Activated B cell treated with CpG ODN at 0.5 μM for 24 hours (primary cell): ENCODE measurements at regions not wholly inside any gene's neighbourhood (a gene's known extent, or its start where the extent isn't known, plus 50 kb on each side); places are given as distances from the start of the nearest gene placed in this dataset.

Experiments used
- ATAC-seq: fragments of 200-7000 bp; cut with Tn5 transposase; one replicate; pipeline ENCODE4 v1.10.0; 2021; ENCODE audit warnings: low read depth, mild to moderate bottlenecking, moderate library complexity
- CTCF ChIA-PET: fragments of 350-600 bp; sonication (Branson Sonifier 250); formaldehyde crosslinking; loops from one replicate; lab custom pipeline; 2021; ENCODE audit warnings: antibody characterized with exemption; lab: Charles Lee
- POLR2A ChIA-PET: fragments of 350-600 bp; sonication (Branson Sonifier 250); formaldehyde crosslinking; loops from one replicate; lab custom pipeline; 2021; ENCODE audit warnings: antibody characterized with exemption; lab: Charles Lee
- DNase-seq: peaks from one replicate; pipeline ENCODE4 v3.0.0; 2022
- H3K27ac Mint-ChIP-seq: one replicate; pipeline ENCODE4 v1.8.0; 2020; ENCODE audit warnings: mixed read lengths
- H3K27me3 Mint-ChIP-seq: one replicate; pipeline ENCODE4 v1.8.0; 2021; ENCODE audit warnings: mixed read lengths
- H3K36me3 Mint-ChIP-seq: one replicate; pipeline ENCODE4 v1.8.0; 2021; ENCODE audit warnings: low read depth, mixed read lengths
- H3K4me1 Mint-ChIP-seq: one replicate; pipeline ENCODE4 v1.8.0; 2021; ENCODE audit warnings: mixed read lengths
- H3K4me3 Mint-ChIP-seq: one replicate; pipeline ENCODE4 v1.8.0; 2020; ENCODE audit warnings: mild to moderate bottlenecking, mixed read lengths
- H3K9me3 Mint-ChIP-seq: one replicate; pipeline ENCODE4 v1.8.0; 2020; ENCODE audit warnings: mixed read lengths
- intact Hi-C: fragments of 100-400 bp; cut with micrococcal nuclease; formaldehyde crosslinking; loops from one replicate; pipeline ENCODE4 v1.15.1; 2024
- TF ChIP-seq, protein P1 (sequence below): fragments of 200-600 bp; IDR thresholded peaks from one replicate; pipeline ENCODE4 v1.8.0; 2022; ENCODE audit warnings: antibody characterized with exemption, mild to moderate bottlenecking

DNA sequence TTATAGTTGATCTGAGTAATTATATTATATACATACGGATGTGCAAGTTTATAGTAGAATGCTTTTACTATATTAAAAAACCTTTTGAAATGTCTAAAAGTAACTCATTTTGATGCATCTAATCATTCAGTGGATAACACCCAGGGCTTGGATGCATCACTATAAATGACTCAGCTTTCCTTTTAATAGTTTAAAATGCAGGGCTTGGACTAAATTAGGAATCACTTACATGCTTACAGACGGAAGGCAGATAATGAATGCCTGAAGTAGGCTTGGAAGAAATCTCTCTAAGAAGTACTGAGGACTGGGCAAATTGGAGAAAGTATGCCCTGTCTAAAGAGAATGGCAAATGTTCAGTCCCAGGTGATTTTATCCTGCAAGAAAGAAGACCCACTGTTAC is 362.5 kb upstream of the CCNH start:
- ATAC-seq (no peak), DNase-seq (no peak)
- POLR2A ChIA-PET: no interaction called here
- Mint-ChIP-seq H3K4me3 (no peak overlapping the region), H3K27ac (no peak overlapping the region), H3K4me1 (no peaks in the 10 kb centered on the region), H3K27me3 (peaks cover 18% of the 10 kb centered on the region), H3K36me3 (no peaks in the 10 kb centered on the region), H3K9me3 (no peaks in the 10 kb centered on the region)
- CTCF ChIA-PET: no interaction called here
- intact Hi-C loops: no loop called here
- TF ChIP-seq, protein P1, sequence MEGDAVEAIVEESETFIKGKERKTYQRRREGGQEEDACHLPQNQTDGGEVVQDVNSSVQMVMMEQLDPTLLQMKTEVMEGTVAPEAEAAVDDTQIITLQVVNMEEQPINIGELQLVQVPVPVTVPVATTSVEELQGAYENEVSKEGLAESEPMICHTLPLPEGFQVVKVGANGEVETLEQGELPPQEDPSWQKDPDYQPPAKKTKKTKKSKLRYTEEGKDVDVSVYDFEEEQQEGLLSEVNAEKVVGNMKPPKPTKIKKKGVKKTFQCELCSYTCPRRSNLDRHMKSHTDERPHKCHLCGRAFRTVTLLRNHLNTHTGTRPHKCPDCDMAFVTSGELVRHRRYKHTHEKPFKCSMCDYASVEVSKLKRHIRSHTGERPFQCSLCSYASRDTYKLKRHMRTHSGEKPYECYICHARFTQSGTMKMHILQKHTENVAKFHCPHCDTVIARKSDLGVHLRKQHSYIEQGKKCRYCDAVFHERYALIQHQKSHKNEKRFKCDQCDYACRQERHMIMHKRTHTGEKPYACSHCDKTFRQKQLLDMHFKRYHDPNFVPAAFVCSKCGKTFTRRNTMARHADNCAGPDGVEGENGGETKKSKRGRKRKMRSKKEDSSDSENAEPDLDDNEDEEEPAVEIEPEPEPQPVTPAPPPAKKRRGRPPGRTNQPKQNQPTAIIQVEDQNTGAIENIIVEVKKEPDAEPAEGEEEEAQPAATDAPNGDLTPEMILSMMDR: no peak

DNA sequence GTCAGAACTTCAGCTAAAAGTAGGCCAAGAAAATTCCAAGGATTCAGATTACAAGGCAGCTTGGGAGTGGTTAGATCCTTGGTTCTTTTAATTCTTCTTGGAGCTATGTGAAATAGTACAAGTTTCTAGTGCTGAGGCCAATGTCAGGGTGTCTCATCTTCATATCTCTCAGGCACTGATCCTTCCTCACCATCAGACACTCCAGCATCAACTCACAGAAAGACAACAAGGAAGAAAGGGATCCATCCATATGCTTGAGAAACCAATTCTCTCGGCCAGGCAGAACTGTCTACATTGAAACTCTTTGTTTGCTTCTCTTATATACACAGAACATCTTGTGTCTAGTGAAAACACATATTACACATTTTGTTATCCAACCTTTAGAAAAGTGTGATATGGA is 362.1 kb upstream of the CCNH start:
- ChIA-PET POLR2A (no interaction called here), CTCF (no interaction called here)
- Mint-ChIP-seq H3K27ac (no peak overlapping the region), H3K4me1 (no peaks in the 10 kb centered on the region), H3K36me3 (no peaks in the 10 kb centered on the region), H3K9me3 (no peaks in the 10 kb centered on the region), H3K27me3 (peaks cover 18% of the 10 kb centered on the region), H3K4me3 (no peak overlapping the region)
- TF ChIP-seq, protein P1: no peak
- intact Hi-C loops: no loop called here
- no peak for ATAC-seq
- DNase-seq: no peak

DNA sequence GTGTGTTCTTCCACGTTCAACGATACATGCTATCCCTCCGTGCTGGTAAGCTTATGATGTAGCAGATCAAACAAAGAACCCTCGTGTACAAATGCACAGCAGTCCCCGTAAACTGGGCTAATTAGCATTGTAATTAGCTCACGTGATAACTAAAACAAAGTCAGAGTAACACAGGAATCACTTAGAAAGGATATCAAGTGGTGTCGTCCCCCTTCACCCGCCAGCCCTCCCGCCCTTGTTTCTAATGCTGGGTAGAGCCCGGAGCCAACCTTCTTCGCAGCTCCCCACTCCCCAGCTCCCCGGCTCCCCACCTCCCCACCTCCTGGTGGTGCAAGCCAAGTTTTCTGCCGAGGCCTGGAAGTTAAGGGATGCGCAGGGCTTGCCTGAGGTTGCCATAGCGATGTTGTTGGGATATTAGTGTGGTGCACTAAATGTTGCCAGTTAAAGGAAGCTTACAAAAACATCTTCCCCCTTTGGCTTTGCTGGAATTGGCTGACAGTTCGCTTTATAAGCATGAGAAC is 357.9 kb upstream of the CCNH start:
- POLR2A ChIA-PET: no interaction called here
- intact Hi-C loops: no loop called here
- ATAC-seq: no peak

DNA sequence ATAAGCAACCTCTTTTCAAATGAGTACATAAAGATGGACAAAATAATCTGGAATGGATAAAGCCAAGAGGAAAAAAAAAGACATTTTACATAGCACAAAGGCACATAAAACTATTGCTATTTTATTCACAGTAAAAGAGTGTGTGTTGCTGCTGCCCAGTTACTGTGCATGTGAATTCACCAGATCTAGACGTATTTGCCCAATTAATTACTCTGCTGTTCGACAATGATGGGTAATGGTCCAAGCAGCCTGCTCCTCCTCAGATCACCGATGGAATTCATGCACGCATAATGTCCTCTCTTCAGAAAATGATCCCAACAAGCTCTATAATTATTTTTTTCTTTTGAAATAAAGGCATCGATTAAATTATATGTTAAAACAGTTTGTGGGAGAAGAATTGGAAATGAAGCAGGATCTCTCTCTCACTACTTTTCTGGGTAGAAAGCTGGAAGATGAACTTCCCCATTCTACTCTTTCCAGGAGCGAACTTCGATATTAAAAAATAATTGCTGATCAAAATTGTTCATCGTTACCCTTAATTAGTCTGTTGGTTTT is 357.4 kb upstream of the CCNH start:
- intact Hi-C loops: no loop called here
- ChIA-PET POLR2A (no interaction called here), CTCF (interaction anchor here (1.3 to 1.4 kb wide), 2 partner anchors 8 to 11 kb away, joined by 3 to 8 read pairs; no protein-coding TSS in a partner anchor)
- TF ChIP-seq, protein P1: no peak
- Mint-ChIP-seq H3K36me3 (no peaks in the 10 kb centered on the region), H3K4me1 (no peaks in the 10 kb centered on the region), H3K9me3 (no peaks in the 10 kb centered on the region), H3K27ac (no peak overlapping the region), H3K4me3 (no peak overlapping the region), H3K27me3 (peaks cover 26% of the 10 kb centered on the region)
- ATAC-seq (no peak), DNase-seq (no peak)

More for the DNA sequence above, 357.9 kb upstream of the CCNH start:
- CTCF ChIA-PET: interaction anchor here (1.1 kb wide), 1 partner anchor 11 kb away, joined by 3 read pairs; no protein-coding TSS in a partner anchor
- H3K4me1 Mint-ChIP-seq: no peaks in the 10 kb centered on the region
- no peaks in the 10 kb centered on the region for H3K9me3 Mint-ChIP-seq
- H3K36me3 Mint-ChIP-seq: no peaks in the 10 kb centered on the region
- H3K27me3 Mint-ChIP-seq: peaks cover 26% of the 10 kb centered on the region
- H3K27ac Mint-ChIP-seq: no peak overlapping the region
- DNase-seq: no peak
- H3K4me3 Mint-ChIP-seq: no peak overlapping the region
- TF ChIP-seq, protein P1: no peak

DNA sequence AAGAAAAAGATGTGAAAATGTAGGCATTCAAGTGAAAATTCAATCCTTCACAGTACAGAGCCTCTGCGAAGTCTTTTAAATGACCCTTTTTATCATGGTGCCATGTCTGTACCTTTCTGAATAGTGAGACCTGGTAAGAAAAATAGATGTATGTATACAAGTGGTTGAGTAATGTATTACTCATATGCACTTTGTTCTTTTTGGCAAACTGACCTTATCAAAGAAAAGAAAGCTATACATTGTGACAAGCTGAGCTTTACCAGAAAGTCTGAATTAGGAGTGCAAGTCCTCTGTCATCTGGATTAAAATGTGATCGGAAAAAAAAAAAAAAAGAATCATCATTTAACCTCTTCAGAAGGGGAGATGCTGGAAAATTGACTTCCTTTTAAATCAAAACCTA is 356.4 kb upstream of the CCNH start:
- ChIA-PET CTCF (interaction anchor here (1.3 to 1.4 kb wide), 2 partner anchors 9 to 12 kb away, joined by 3 to 8 read pairs; no protein-coding TSS in a partner anchor), POLR2A (no interaction called here)
- DNase-seq: no peak
- no peaks in the 10 kb centered on the region for H3K36me3 Mint-ChIP-seq
- no peak for ATAC-seq
- no peak overlapping the region for H3K4me3 Mint-ChIP-seq
- peaks cover 24% of the 10 kb centered on the region for H3K27me3 Mint-ChIP-seq
- no peaks in the 10 kb centered on the region for H3K4me1 Mint-ChIP-seq
- intact Hi-C loops: no loop called here
- TF ChIP-seq, protein P1: no peak
- no peaks in the 10 kb centered on the region for H3K9me3 Mint-ChIP-seq
- H3K27ac Mint-ChIP-seq: no peak overlapping the region
